HEK293 (cell line): ENCODE measurements at regions not wholly inside any gene's neighbourhood (a gene's known extent, or its start where the extent isn't known, plus 50 kb on each side); places are given as distances from the start of the nearest gene placed in this dataset.
"Not testable (repeated sequence)": the region's sequence is repeated elsewhere in the genome, so short reads cannot be mapped to it uniquely, and the experiment has no call there.

Experiments
- CTCF ChIA-PET: fragments of 350-600 bp; formaldehyde crosslinking; extraction: SDS; loops from one replicate; lab custom pipeline; 2021; ENCODE audit warnings: antibody characterized with exemption; lab: Yijun Ruan, JAX
- POLR2A ChIA-PET: fragments of 300-600 bp; formaldehyde crosslinking; extraction: SDS; loops from one replicate; lab custom pipeline; 2020; ENCODE audit warnings: antibody characterized with exemption, inconsistent platforms; lab: Yijun Ruan, JAX
- H3K27ac ChIP-seq: fragments of 200-500 bp; sonication (Bioruptor generic); 2 replicates; pipeline ENCODE4 v1.5.1; 2014; ENCODE audit warnings: low read depth, low read length, control low read depth, inconsistent platforms; ENCODE audit errors: extremely low read depth
- H3K36me3 ChIP-seq, 2 experiments: fragments of 200-500 bp in 1 of 2; sonication (Bioruptor generic) in 1 of 2; 1 replicate in 1 of 2; 2 replicates in 1 of 2; pipeline ENCODE4 v1.5.1; 2014 to 2017; ENCODE audit warnings: inconsistent platforms in 2 of 2, low read length in 2 of 2; ENCODE audit not compliant: control insufficient read depth in 2 of 2, insufficient read depth in 1 of 2
- H3K4me1 ChIP-seq: fragments of 200-500 bp; sonication (Bioruptor generic); 2 replicates; pipeline ENCODE4 v1.5.1; 2014; ENCODE audit warnings: mild to moderate bottlenecking, low read length, inconsistent platforms; ENCODE audit not compliant: control insufficient read depth, insufficient read depth
- H3K4me3 ChIP-seq: 2 replicates; pipeline ENCODE4 v1.5.1; 2011; ENCODE audit warnings: low read depth, mild to moderate bottlenecking, control low read depth, low read length, moderate library complexity
- H3K9me3 ChIP-seq: fragments of 200-500 bp; sonication (Bioruptor generic); 2 replicates; pipeline ENCODE4 v1.5.1; 2014; ENCODE audit warnings: low read depth, low read length, inconsistent platforms; ENCODE audit not compliant: control insufficient read depth, insufficient read depth
- FEZF1 ChIP-seq: fragments of 450-650 bp; formaldehyde crosslinking; IDR thresholded peaks from 2 replicates; pipeline ENCODE4 v1.5.1; 2016; ENCODE audit warnings: missing biosample characterization, missing genetic modification characterization
- MEIS1 ChIP-seq: sonication (generic); formaldehyde crosslinking; IDR thresholded peaks from 2 replicates; pipeline ENCODE4 v1.8.1; 2022; ENCODE audit warnings: missing genetic modification reagents, mild to moderate bottlenecking, borderline replicate concordance
- OSR2 ChIP-seq: fragments of 450-650 bp; formaldehyde crosslinking; IDR thresholded peaks from 2 replicates; pipeline ENCODE4 v1.5.1; 2016; ENCODE audit warnings: missing biosample characterization, missing genetic modification characterization
- SALL2 ChIP-seq: fragments of 450-650 bp; formaldehyde crosslinking; IDR thresholded peaks from 2 replicates; pipeline ENCODE4 v1.5.0; 2017; ENCODE audit warnings: missing biosample characterization, mild to moderate bottlenecking, missing genetic modification characterization, borderline replicate concordance
- SCRT1 ChIP-seq: fragments of 450-650 bp; formaldehyde crosslinking; IDR thresholded peaks from 2 replicates; pipeline ENCODE4 v1.5.1; 2016; ENCODE audit warnings: missing biosample characterization, missing genetic modification characterization, borderline replicate concordance
- ZBTB1 ChIP-seq: fragments of 450-650 bp; formaldehyde crosslinking; IDR thresholded peaks from 2 replicates; pipeline ENCODE4 v1.5.1; 2016; ENCODE audit warnings: missing biosample characterization, missing genetic modification characterization
- ZBTB17 ChIP-seq: fragments of 450-650 bp; formaldehyde crosslinking; IDR thresholded peaks from 2 replicates; pipeline ENCODE4 v1.5.1; 2016; ENCODE audit warnings: missing biosample characterization, missing genetic modification characterization
- ZFP3 ChIP-seq: fragments of 450-650 bp; formaldehyde crosslinking; IDR thresholded peaks from 2 replicates; pipeline ENCODE4 v1.5.1; 2016; ENCODE audit warnings: low read depth, missing biosample characterization, missing genetic modification characterization
- ZNF266 ChIP-seq: fragments of 450-650 bp; formaldehyde crosslinking; IDR thresholded peaks from 2 replicates; pipeline ENCODE4 v1.5.1; 2016; ENCODE audit warnings: missing biosample characterization, missing genetic modification characterization, low read depth
- ZNF274 ChIP-seq, 2 experiments: fragments of 200-500 bp in 1 of 2; fragments of 450-650 bp in 1 of 2; sonication (Bioruptor generic) in 1 of 2; formaldehyde crosslinking in 1 of 2; IDR thresholded peaks; 2 replicates each; pipeline versions ENCODE4 v1.5.1 to v1.6.1; 2014 to 2016; ENCODE audit warnings: borderline replicate concordance in 1 of 2, inconsistent platforms in 1 of 2, low read length in 1 of 2, missing biosample characterization in 1 of 2, missing genetic modification characterization in 1 of 2
- ZNF335 ChIP-seq: fragments of 450-650 bp; formaldehyde crosslinking; conservative IDR thresholded peaks from 2 replicates; pipeline ENCODE4 v1.5.1; 2016; ENCODE audit warnings: missing biosample characterization, missing genetic modification characterization
- ZNF391 ChIP-seq: fragments of 450-650 bp; formaldehyde crosslinking; IDR thresholded peaks from 2 replicates; pipeline ENCODE4 v1.5.1; 2016; ENCODE audit warnings: low read depth, missing biosample characterization, missing genetic modification characterization, borderline replicate concordance
- ZNF426 ChIP-seq: fragments of 450-650 bp; formaldehyde crosslinking; IDR thresholded peaks from 2 replicates; pipeline ENCODE4 v1.5.1; 2017; ENCODE audit warnings: missing biosample characterization, missing genetic modification characterization, mild to moderate bottlenecking, inconsistent platforms, moderate library complexity
- ZNF473 ChIP-seq: fragments of 450-650 bp; formaldehyde crosslinking; IDR thresholded peaks from 2 replicates; pipeline ENCODE4 v1.5.1; 2017; ENCODE audit warnings: missing biosample characterization, missing genetic modification characterization
- ZNF510 ChIP-seq: fragments of 450-650 bp; formaldehyde crosslinking; IDR thresholded peaks from 2 replicates; pipeline ENCODE4 v1.5.1; 2018; ENCODE audit warnings: mild to moderate bottlenecking, missing genetic modification characterization, missing biosample characterization; ENCODE audit not compliant: insufficient replicate concordance
- ZNF514 ChIP-seq: fragments of 450-650 bp; formaldehyde crosslinking; IDR thresholded peaks from 2 replicates; pipeline ENCODE4 v1.5.1; 2016; ENCODE audit warnings: missing biosample characterization, missing genetic modification characterization
- ZNF549 ChIP-seq: fragments of 450-650 bp; IDR thresholded peaks from 2 replicates; pipeline ENCODE4 v1.5.1; 2018; ENCODE audit warnings: missing biosample characterization, missing genetic modification characterization, mild to moderate bottlenecking, inconsistent platforms, moderate library complexity
- ZNF768 ChIP-seq: fragments of 450-650 bp; formaldehyde crosslinking; IDR thresholded peaks from 2 replicates; pipeline ENCODE4 v1.5.1; 2018; ENCODE audit warnings: missing biosample characterization, mild to moderate bottlenecking, missing genetic modification characterization
- ZNF777 ChIP-seq: fragments of 450-650 bp; formaldehyde crosslinking; IDR thresholded peaks from 2 replicates; pipeline ENCODE4 v1.5.1; 2017; ENCODE audit warnings: missing biosample characterization, missing genetic modification characterization, borderline replicate concordance
- TF ChIP-seq, protein P1 (sequence below): fragments of 450-650 bp; formaldehyde crosslinking; IDR thresholded peaks from 2 replicates; pipeline ENCODE4 v1.5.1; 2016; ENCODE audit warnings: missing biosample characterization, missing genetic modification characterization
- TF ChIP-seq, protein P2 (sequence below): fragments of 450-650 bp; formaldehyde crosslinking; IDR thresholded peaks from 2 replicates; pipeline ENCODE4 v1.5.1; 2017; ENCODE audit warnings: missing biosample characterization, mild to moderate bottlenecking, missing genetic modification characterization, moderate library complexity
- TF ChIP-seq, protein P3 (sequence below): fragments of 450-650 bp; formaldehyde crosslinking; IDR thresholded peaks from 2 replicates; pipeline ENCODE4 v1.5.1; 2016; ENCODE audit warnings: missing biosample characterization, missing genetic modification characterization
- TF ChIP-seq, protein P4 (sequence below): fragments of 450-650 bp; formaldehyde crosslinking; IDR thresholded peaks from 2 replicates; pipeline ENCODE4 v1.5.1; 2016; ENCODE audit warnings: missing biosample characterization, missing genetic modification characterization

DNA sequence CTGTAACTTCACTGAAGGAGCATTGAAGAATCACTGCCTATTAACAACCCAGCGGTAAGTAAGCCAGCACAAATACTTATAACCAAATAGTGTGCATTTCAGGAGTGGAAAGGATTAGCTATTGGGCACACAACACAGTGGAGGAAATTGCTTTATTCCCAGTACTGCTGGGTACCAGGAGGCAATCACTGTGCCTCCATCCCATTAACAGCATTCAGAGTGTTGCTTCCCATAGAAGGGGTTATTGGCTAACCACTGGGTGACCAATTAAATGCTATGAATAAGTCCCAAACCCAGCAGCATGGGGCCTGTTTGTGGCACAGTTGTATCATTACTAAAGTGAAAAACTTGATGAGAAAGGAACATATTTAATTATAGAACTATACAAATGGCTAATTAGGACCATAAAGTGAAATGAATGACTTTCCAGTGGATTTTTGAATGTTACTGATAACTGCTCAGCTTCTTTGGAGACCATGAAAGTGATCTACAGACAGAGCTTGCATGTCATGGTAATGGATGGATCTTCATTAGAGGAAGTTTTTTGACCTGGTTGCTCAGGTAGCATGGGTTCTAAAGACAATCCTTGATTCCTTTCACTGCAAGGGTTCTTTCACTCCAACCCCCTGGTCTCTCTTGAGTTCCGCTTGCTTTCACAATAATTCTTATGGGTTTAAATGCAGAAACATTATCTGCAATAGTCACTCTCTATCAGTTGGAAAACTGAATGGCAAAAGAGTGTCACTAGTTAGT is 413.3 kb upstream of the RORB start (continued):
- TF ChIP-seq, protein P1, sequence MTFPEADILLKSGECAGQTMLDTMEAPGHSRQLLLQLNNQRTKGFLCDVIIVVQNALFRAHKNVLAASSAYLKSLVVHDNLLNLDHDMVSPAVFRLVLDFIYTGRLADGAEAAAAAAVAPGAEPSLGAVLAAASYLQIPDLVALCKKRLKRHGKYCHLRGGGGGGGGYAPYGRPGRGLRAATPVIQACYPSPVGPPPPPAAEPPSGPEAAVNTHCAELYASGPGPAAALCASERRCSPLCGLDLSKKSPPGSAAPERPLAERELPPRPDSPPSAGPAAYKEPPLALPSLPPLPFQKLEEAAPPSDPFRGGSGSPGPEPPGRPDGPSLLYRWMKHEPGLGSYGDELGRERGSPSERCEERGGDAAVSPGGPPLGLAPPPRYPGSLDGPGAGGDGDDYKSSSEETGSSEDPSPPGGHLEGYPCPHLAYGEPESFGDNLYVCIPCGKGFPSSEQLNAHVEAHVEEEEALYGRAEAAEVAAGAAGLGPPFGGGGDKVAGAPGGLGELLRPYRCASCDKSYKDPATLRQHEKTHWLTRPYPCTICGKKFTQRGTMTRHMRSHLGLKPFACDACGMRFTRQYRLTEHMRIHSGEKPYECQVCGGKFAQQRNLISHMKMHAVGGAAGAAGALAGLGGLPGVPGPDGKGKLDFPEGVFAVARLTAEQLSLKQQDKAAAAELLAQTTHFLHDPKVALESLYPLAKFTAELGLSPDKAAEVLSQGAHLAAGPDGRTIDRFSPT (tag by site-specific recombination), result no peak
- no peak for TF ChIP-seq ZNF549
- TF ChIP-seq ZNF777 (tag by site-specific recombination), result no peak
- no peak for TF ChIP-seq FEZF1 (tag by site-specific recombination)
- no peak for TF ChIP-seq ZBTB1 (tag by site-specific recombination)
- no peak for TF ChIP-seq ZNF335 (tag by site-specific recombination)
- TF ChIP-seq, protein P2, sequence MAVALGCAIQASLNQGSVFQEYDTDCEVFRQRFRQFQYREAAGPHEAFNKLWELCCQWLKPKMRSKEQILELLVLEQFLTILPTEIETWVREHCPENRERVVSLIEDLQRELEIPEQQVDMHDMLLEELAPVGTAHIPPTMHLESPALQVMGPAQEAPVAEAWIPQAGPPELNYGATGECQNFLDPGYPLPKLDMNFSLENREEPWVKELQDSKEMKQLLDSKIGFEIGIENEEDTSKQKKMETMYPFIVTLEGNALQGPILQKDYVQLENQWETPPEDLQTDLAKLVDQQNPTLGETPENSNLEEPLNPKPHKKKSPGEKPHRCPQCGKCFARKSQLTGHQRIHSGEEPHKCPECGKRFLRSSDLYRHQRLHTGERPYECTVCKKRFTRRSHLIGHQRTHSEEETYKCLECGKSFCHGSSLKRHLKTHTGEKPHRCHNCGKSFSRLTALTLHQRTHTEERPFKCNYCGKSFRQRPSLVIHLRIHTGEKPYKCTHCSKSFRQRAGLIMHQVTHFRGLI, result no peak
- no peak for TF ChIP-seq SALL2
- no peak for TF ChIP-seq ZBTB17 (tag by site-specific recombination)
- TF ChIP-seq ZNF391 (tag by site-specific recombination), result no peak
- no peak for TF ChIP-seq MEIS1
- TF ChIP-seq SCRT1 (tag by site-specific recombination), result no peak
- TF ChIP-seq, protein P3, sequence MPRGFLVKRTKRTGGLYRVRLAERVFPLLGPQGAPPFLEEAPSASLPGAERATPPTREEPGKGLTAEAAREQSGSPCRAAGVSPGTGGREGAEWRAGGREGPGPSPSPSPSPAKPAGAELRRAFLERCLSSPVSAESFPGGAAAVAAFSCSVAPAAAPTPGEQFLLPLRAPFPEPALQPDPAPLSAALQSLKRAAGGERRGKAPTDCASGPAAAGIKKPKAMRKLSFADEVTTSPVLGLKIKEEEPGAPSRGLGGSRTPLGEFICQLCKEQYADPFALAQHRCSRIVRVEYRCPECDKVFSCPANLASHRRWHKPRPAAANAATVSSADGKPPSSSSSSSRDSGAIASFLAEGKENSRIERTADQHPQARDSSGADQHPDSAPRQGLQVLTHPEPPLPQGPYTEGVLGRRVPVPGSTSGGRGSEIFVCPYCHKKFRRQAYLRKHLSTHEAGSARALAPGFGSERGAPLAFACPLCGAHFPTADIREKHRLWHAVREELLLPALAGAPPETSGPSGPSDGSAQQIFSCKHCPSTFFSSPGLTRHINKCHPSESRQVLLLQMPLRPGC (tag by site-specific recombination), result no peak

DNA sequence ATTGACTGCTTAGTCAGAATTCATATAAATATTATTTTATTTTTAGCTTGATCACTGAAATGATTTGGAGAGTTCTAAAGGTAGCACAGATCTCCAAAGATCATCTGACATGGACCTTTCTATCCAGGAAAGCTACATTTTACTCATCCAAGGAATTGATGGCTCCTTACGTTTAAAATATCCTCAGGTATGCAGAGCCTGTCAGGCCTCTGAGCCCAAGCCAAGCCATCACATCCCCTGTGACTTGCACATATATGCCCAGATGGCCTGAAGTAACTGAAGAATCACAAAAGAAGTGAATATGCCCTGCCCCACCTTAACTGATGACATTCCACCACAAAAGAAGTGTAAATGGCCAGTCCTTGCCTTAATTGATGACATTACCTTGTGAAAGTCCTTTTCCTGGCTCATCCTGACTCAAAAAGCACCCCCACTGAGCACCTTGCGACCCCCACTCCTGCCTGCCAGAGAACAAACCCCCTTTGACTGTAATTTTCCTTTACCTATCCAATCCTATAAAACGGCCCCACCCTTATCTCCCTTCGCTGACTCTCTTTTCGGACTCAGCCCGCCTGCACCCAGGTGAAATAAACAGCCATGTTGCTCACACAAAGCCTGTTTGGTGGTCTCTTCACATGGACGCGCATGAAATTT is 411.6 kb upstream of the RORB start:
- H3K4me1 ChIP-seq, H3K27ac ChIP-seq, H3K9me3 ChIP-seq, H3K36me3 ChIP-seq, POLR2A ChIA-PET, H3K4me3 ChIP-seq, CTCF ChIA-PET: not testable (repeated sequence)

DNA sequence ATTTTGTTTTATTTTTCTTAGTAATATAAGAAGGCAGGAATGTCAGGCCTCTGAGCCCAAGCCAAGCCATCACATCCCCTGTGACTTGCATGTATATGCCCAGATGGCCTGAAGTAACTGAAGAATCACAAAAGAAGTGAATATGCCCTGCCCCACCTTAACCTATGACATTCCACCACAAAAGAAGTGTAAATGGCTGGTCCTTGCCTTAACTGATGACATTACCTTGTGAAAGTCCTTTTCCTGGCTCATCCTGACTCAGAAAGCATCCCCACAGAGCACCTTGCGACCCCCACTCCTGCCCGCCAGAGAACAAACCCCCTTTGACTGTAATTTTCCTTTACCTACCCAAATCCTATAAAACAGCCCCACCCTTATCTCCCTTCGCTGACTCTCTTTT is 406.2 kb upstream of the RORB start:
- H3K4me3 ChIP-seq, H3K36me3 ChIP-seq, H3K27ac ChIP-seq, POLR2A ChIA-PET, H3K4me1 ChIP-seq, H3K9me3 ChIP-seq, CTCF ChIA-PET: not testable (repeated sequence)

DNA sequence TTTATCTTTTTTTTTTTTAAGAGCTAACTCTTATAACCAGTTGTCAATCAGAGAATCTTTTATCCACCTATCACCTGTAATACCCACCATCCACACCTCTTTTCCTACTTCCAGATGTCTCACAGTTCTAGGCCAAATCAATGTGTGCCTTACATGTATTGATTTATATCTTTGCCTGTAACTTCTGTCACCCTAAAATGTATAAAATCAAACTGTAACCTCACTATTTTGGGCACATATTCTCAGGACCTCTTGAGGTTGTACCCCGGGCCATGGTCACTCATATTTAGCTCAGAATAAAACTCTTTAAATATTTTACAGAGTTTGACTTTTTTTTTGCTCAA is 404.7 kb upstream of the RORB start:
- POLR2A ChIA-PET, result no interaction called here
- CTCF ChIA-PET, result no interaction called here
- no peaks in the 10 kb centered on the region for H3K9me3 ChIP-seq
- H3K27ac ChIP-seq, result no peak overlapping the region
- no peaks in the 10 kb centered on the region for H3K4me1 ChIP-seq
- no peaks in the 10 kb centered on the region for H3K36me3 ChIP-seq
- H3K4me3 ChIP-seq, result no peak overlapping the region
- TF ChIP-seq, protein P4, sequence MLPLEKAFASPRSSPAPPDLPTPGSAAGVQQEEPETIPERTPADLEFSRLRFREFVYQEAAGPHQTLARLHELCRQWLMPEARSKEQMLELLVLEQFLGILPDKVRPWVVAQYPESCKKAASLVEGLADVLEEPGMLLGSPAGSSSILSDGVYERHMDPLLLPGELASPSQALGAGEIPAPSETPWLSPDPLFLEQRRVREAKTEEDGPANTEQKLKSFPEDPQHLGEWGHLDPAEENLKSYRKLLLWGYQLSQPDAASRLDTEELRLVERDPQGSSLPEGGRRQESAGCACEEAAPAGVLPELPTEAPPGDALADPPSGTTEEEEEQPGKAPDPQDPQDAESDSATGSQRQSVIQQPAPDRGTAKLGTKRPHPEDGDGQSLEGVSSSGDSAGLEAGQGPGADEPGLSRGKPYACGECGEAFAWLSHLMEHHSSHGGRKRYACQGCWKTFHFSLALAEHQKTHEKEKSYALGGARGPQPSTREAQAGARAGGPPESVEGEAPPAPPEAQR (tag by site-specific recombination), result no peak
- TF ChIP-seq ZNF768 (tag by site-specific recombination) (no peak), ZNF266 (tag by site-specific recombination) (no peak), ZNF514 (tag by site-specific recombination) (no peak), OSR2 (tag by site-specific recombination) (no peak), ZNF426 (tag by site-specific recombination) (no peak), ZNF473 (no peak), ZFP3 (no peak), ZNF510 (tag by site-specific recombination) (no peak), ZNF274 (IDR thresholded peaks at IDR 0.05; ENCODE audit: low read length) (no peak), ZNF274 (tag by site-specific recombination; IDR thresholded peaks at IDR 0.05; ENCODE audit: borderline replicate concordance) (no peak)
